GM21528 (cell line): ENCODE measurements at regions not wholly inside any gene's neighbourhood (a gene's known extent, or its start where the extent isn't known, plus 50 kb on each side); places are given as distances from the start of the nearest gene placed in this dataset.
"Not testable (repeated sequence)": the region's sequence is repeated elsewhere in the genome, so short reads cannot be mapped to it uniquely, and the experiment has no call there.

Experiments
- ATAC-seq: cut with Tn5 transposase; IDR thresholded peaks from one replicate; pipeline ENCODE4 v1.9.1; 2021; ENCODE audit warnings: mild to moderate bottlenecking, moderate library complexity; ENCODE audit not compliant: unreplicated experiment, low FRiP score

DNA sequence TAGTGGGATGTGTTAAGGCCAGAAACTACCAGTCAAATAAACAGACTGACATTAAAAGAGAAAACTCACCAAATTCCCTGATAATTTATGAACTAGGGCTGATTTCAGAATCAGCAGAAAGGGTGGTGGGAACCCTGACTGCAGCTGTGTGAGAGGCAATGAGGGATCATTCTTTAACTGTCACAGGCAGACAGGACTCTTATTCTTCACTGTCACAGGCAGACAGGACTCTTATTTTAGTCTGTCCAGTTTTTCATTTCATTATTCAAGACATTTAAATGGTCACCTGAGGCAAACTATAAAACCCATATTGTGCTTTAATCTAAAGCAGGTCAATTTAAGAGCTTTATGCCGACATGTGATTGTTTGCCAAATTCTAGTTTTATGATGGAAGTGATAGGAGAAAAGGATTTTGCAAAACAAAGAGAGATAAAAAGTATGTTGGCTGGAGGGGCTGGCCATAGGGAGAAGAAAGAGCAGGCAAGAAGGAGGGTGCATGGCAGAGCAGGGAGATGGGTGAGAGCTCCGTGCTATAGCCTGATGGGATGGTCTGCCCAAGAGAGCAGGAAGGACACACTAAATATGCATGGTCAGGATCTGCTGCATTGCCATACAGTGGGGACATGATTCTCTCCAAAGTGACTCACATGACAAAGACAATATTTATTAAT lies 366.8 kb downstream of the ANAPC1 start:
- ATAC-seq, result not testable (repeated sequence)

DNA sequence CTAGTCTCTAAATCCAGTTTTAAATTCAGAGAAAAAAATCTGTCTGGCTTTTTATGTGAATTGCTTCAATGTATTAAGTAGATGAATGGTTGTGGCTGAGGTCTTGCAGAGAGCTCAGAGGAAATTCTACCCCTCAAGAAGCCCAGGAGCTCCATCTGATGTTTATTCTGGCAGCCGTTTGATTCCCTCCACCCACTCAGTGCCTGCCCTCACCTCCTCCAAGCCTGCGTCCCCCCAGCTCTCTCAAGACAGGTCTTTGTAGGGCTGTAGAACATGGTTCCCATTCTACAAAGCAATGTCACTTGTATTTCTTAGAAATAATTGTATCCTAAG lies 366.3 kb downstream of the ANAPC1 start:
- not testable (repeated sequence) for ATAC-seq

- no peak for ATAC-seq
Observed at GRCh38 chr2:111519071-111519470, 364.9 kb downstream of the ANAPC1 start.

- no peak for ATAC-seq
Observed at GRCh38 chr2:111522231-111522768, 361.7 kb downstream of the ANAPC1 start.

- ATAC-seq, result no peak
Observed at GRCh38 chr2:111523009-111523408, 361.0 kb downstream of the ANAPC1 start.

GRCh38 chr2:111525026-111525425 lies 359.0 kb downstream of the ANAPC1 start:
- ATAC-seq, result not testable (repeated sequence)

DNA sequence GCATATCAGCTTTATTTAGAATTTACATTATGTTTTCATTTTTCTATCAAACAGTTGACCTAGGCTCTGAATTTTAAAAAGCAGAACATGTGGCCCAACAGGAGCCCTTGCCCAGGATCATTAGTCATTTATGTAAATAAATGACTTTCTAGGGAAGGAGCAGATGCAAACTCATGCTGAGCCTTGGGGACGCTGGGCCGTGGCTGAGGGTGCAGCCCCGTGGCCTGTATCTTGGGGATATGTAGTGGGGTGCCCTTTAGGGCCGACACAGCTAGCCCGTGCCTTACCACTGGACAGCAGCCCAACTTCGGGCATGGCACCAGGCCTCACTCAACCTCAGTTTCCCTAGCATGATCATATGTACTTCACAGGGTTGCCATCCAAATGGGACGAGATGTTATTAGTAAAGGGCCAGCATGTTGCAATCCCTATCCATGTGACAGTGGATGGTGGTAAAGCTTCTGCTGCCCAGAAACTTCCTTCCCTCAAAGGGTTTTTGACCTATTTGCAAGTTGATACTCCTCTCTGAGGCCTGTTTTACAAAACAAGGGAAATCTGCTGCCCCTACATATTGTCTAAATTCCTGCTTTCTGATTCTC lies 357.9 kb downstream of the ANAPC1 start:
- ATAC-seq, result not testable (repeated sequence)

GRCh38 chr2:111527707-111528400 lies 356.1 kb downstream of the ANAPC1 start:
- not testable (repeated sequence) for ATAC-seq

DNA sequence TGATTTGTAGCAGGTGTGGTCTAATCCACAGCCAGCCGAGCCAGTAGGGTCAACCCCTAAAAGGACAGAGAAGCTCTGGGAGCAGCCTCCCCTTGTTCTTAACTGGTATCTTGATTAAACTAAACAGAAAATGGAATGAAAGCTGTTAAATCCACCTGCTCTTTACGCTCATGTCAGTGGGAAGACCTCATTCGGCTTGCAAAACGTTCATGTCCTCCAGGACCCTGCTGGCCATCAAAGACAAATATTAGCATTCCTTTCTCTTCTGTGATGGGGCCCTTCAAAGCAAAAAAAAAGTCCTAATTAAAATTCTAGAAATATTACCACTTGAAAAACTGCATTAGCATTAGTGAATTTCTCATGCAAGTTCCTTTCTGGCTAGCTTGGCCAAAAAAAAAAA lies 355.0 kb downstream of the ANAPC1 start:
- ATAC-seq, result not testable (repeated sequence)

DNA sequence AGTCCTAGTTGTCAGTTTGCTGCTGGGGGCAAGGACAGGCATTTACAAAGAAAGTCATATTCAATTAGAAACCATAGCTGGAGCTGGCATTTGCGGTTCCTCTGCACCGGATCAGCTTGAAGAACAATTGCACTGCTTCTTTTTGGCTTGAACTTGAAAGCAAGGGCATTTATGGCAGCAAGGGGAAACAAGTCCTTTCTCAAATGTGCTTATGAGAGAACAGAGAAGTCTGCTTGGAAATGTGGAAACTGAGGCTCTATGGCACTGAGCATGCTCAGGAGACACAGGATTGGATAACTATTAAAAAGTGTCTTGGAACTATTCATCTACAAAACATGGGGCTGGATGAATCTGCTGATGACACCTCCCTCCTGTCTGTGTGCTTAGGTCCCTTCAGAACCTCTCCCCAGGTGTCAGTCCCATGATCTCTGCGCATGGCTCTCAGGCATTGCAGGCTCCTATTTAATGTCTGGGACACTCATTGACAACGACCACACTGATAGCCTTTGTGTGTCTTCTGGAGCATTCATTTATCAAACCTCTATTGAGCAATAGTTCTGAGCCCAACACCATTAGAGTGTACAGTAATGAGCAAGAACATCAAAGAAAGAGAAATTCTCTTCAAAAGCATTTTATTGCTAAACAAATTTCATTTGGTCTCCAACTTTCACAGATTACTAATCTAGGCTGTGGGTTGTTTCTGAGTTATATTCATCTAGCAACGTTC lies 353.6 kb downstream of the ANAPC1 start:
- not testable (repeated sequence) for ATAC-seq

DNA sequence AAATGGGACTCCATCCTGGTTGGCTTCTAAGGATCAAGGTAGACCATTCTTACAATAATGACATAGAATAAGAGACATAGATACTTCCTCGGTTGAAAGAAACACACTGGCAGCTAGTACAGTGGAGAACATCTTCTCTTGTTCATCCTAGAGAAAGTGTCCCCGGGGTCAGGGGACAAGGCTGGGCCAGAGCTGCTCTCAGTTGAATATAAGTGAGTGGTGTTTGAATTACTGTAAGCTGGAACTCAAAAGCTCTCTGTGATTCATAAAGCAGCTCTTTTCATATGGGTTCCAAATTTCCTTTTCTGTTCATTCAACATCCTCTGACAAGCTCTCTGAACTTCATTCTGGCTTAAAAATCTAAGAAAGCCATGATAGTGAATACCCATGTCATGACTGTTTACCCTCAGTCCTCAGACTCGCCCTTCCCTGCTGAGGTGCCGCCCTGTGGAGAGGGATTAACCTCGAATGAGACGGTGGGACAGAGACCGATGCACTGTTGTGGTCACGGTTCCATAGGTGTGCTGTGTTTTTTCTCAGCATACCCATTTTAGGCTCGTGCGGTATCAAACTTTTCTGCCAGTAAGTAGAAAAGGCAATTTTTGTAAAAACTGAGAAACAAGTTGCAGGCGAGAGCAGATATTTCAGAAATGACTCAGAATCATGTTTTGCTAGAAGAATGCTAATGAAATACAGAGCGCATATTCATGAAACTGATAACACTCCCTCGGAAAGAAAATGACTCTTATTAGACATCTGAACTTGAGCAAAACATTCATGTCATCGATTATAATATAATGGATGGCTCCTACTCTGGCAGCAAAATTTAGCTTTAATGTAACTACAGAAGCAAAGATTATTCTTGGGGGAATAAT lies 351.1 kb downstream of the ANAPC1 start:
- ATAC-seq, result not testable (repeated sequence)

GRCh38 chr2:111533557-111534247 lies 350.3 kb downstream of the ANAPC1 start:
- not testable (repeated sequence) for ATAC-seq

DNA sequence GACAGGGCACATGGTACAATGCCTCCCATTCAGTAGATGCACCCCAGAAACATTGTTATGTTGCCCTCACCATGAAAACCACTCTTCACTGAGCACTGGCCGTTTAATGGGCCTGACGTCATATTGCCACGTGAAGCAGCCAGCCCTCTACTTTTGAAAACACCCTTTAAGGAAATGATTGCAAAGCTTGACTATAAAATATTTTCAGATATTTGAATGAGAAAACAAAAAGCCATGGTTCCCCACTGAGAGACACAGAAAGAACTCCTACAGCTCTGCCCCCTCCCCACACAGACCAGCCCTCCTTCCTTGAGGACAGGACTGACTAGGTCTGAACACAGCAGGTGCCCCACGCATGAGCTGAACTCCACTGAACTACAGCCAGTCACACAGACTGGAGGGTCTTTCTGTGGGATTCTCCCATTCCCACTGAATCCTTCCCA lies 349.1 kb downstream of the ANAPC1 start:
- no peak for ATAC-seq

GRCh38 chr2:111535404-111535803 lies 348.6 kb downstream of the ANAPC1 start:
- ATAC-seq, result no peak

DNA sequence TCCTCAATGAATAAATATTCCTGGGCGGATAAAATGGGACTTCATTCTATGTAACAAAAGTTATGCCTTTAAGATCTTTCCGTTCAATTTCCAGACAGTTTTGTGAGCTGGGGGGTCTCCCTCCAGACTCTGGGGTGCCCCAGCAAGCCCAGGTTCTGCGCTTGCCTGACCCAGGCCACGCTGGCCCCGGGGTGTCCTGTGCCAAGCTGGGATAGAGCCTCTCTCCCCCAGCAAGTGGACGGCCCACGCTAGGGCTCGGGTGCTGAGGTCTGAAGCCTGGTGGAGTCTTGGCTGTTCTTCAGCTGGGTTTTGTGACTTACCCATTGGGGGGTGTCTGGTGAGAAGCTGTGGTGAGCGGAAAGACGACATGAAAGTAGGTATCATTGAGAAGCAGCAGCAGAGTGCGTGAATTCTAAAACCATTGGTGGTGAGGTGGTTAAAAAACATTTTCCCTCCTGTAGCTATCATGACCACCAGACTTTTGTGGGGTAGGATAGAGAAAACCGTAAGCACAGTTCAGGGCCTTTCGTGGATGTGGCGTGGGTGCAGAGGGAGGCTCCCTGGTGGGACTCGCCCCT lies 346.8 kb downstream of the ANAPC1 start:
- no peak for ATAC-seq

DNA sequence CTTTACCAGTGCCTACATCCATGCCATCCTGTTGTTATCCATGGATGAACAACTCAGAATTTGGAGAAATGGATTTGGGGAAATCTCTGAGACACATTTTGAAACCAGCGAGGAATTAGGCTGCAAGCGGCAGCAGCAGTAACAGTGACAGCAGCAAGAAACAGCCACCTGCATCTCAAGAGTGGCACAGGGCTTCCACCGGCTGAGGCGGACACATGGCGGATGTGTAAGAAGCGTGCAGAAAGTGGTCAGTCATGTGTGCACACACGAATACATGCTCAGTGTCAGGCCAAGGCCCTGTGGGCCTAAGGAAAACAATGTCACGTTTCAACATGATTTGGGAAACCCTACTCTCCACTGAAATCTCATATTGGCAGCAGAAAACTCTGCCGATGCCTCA lies 344.0 kb downstream of the ANAPC1 start:
- not testable (repeated sequence) for ATAC-seq

DNA sequence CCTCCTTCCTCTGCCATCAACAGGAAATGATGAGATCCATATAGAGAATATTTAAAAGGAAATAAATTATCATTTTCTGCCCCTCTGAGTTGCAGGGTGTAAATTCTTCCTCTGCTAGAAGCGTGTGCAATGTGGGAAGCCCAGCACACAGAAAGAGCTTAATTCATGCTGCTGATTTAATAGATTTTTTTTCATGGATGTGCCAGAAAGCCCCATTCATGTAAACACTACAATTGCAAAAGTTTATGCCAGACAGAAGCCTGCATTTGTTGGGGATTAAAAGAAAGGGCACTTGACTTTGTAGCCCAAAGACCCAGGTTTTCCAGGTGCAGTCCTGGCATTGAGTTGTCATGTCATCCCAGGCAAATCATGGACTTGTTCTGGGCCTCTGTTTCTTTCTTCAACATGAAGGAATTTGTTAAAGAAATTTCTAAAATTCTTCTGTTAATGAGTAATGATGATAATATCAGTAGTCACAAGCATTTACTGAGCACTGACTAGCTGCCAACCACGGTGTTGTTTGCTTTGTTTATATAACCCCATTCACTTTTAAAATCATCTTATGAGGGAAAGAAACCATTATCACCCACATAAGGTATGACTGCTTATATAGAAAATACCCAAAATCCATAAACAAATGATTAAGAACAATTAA lies 341.7 kb downstream of the ANAPC1 start:
- ATAC-seq, result not testable (repeated sequence)

GRCh38 chr2:111544006-111544405 lies 340.0 kb downstream of the ANAPC1 start:
- ATAC-seq, result not testable (repeated sequence)
